ENCODE measurements at regions not wholly inside any gene's neighbourhood (a gene's known extent, or its start where the extent isn't known, plus 50 kb on each side); places are given as distances from the start of the nearest gene placed in this dataset.

DNA sequence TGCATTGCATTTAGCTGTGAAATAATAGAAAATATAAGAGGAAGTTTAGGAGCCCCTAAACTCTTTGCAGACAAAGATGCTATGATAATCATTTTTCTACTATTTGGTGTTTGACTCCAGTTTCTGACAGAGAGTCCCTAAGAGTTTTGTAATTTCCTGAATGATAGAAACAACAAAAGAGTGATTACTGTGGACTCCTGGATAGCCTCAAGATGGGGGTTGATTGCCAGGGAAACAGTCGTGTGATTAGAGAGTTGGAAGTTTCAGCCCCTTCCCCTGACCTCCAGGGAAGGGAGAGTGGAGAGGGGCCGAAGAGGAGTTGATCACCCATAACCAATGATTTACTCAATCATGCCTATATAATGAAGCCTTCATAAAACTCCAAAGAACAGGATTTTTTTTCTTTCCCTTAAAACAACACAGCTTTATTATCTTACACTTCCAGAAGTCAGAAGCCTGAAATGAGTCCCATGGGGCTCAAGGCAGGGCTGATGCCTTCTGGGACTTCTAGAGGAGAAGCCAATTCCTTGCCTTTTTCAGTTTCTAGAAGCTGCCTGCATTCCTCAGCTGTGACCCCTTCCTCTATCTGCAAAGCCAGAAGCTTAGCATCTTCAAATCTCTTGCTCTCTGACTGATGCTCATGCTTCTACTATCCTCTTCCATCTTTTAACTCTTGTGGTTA lies 292.3 kb upstream of the ZPLD1 start:
- TF ChIP-seq CTCF (IDR thresholded peaks at IDR 0.05) (no peak), ZFX (IDR thresholded peaks at IDR 0.05; ENCODE audit: borderline replicate concordance) (no peak)
- no peak overlapping the region for H3K27ac ChIP-seq

DNA sequence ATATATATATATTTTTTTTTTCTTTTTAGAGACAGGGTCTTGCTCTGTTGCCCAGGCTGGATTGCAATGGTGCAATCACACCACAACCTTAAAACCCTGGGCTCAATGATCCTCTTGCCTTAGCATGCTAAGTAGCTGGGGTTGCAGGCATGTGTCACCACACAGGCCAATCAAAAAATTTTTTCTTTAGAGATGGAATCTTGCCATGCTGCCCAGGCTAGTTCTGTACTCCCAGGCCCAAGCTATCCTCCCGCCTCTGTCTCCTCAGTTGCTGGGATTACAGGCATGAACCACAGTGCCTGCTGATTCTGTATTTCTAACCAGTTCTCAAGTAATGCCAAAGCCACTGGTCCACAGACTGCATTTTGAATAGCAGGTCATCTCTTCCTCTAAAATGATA lies 291.3 kb upstream of the ZPLD1 start:
- no peak overlapping the region for H3K27ac ChIP-seq
- TF ChIP-seq ZFX (IDR thresholded peaks at IDR 0.05; ENCODE audit: borderline replicate concordance), result no peak

DNA sequence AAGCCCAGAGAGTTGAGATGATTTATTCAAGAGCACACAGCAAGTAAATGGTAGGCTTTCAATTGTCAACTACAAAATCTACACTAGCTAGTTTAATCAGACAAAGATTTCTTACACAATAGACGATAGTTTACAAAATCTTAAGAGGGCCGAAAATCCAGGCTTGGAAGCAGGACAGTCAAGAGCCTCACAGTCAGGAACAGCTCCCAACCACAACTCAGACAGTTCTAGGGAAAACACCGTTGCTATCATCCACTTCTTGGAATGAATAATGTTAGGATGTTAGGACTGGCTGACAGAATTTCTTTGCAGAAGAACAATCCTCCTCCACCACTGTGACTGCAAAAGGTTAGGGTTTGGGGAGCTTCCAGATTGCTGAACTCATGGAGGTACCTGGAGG lies 290.8 kb upstream of the ZPLD1 start:
- TF ChIP-seq ZFX (IDR thresholded peaks at IDR 0.05; ENCODE audit: borderline replicate concordance) (no peak), CTCF (IDR thresholded peaks at IDR 0.05) (no peak)
- H3K27ac ChIP-seq, result no peak overlapping the region

- H3K27ac ChIP-seq, result no peak overlapping the region
- no peak for TF ChIP-seq ZFX (IDR thresholded peaks at IDR 0.05; ENCODE audit: borderline replicate concordance)
- TF ChIP-seq CTCF (IDR thresholded peaks at IDR 0.05), result no peak
Observed at GRCh38 chr3:102148598-102149337, 286.0 kb upstream of the ZPLD1 start.

- no peak for TF ChIP-seq ZFX (IDR thresholded peaks at IDR 0.05; ENCODE audit: borderline replicate concordance)
- no peak for TF ChIP-seq CTCF (IDR thresholded peaks at IDR 0.05)
- no peak overlapping the region for H3K27ac ChIP-seq
Observed at GRCh38 chr3:102151935-102152334, 282.9 kb upstream of the ZPLD1 start.

- no peak overlapping the region for H3K27ac ChIP-seq
- no peak for TF ChIP-seq CTCF (IDR thresholded peaks at IDR 0.05)
- no peak for TF ChIP-seq ZFX (IDR thresholded peaks at IDR 0.05; ENCODE audit: borderline replicate concordance)
Observed at GRCh38 chr3:102156426-102156825, 278.4 kb upstream of the ZPLD1 start.

- no peak overlapping the region for H3K27ac ChIP-seq
- no peak for TF ChIP-seq CTCF (IDR thresholded peaks at IDR 0.05)
- TF ChIP-seq ZFX (IDR thresholded peaks at IDR 0.05; ENCODE audit: borderline replicate concordance), result no peak
Observed at GRCh38 chr3:102158080-102158740, 276.6 kb upstream of the ZPLD1 start.
